HG02981 (cell line): ENCODE measurements at regions not wholly inside any gene's neighbourhood (a gene's known extent, or its start where the extent isn't known, plus 50 kb on each side); places are given as distances from the start of the nearest gene placed in this dataset.
"Not testable (repeated sequence)": the region's sequence is repeated elsewhere in the genome, so short reads cannot be mapped to it uniquely, and the experiment has no call there.

Experiments used
- ATAC-seq: cut with Tn5 transposase; IDR thresholded peaks from one replicate; pipeline ENCODE4 v1.9.1; 2021; ENCODE audit warnings: mild to moderate bottlenecking, moderate library complexity; ENCODE audit not compliant: unreplicated experiment

DNA sequence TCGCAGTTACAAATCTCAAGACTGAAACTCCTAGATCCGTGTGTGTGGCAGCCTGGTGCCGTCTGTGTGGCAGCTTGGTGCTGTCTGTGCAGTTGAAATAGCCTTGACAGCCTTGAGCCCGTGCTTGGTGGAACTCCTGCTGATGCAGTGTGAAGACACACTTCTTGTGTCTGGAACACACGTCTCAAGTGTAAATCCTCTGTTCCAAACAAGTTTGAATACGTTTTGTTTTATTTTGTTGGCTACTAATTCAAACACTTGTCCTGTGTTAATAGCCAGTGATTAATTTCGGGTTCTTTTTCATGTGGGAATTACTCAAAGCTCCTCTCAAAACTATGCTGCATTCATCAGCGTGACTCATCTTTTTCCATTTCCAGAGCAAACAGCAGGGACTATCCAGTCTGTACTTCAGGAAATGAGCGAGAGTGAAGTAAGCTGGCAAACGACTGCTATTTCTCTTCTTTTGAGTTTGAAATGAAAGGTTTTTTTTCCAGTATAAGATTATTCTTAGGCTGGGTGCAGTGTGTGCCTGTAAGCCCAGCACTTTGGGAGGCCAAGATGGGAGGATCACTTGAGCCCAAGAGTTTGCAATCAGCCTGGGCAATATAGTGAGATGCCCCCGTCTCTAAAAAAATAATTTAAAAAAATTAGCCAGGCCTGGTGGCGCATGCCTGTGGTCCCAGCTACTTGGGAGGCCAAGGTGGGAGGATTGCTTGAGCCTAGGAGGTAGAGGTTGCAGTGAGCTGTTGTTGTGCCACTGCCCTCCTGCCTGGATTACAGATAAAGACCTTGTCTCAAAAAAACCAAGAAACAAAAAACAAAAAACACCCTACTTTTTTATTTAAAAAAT, 152.9 kb downstream of the SPP2 start:
- no peak for ATAC-seq

DNA sequence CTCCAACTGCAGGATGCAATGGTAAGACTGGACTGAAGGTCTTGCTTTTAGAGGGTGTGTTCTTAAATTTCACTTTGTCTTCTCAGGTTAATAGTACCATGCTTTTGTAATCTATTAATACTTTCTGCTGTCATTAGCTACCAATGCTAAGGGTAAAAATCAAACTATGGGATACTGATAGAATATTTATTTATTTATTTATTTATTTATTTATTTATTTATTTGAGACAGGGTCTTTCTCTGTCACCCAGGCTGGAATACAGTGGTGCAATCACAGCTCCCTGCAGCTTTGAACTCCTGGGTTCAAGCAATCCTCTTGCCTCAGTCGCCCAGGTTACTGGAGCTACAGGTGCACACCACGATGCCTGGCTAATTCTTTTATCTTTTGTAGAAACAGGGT, 152.1 kb downstream of the SPP2 start:
- no peak for ATAC-seq

DNA sequence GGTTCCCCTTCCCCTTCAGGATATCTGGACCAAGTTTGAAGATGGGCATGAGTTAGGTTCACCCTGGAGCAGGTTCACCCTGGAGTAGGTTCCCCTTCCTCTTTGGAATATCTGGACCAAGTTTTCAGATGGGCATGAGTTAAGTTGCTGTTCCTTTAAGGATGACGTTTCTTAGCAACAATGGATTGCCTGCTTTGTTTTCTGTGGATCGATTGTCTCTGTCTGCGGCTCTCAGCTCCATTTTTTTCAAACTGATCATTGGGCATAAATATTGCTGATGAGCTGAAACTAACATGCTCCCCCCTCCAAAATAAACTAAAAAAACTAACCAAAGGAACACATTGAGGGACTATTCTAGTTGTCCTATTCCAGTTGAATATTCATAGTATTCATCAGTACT, 149.5 kb downstream of the SPP2 start:
- no peak for ATAC-seq

DNA sequence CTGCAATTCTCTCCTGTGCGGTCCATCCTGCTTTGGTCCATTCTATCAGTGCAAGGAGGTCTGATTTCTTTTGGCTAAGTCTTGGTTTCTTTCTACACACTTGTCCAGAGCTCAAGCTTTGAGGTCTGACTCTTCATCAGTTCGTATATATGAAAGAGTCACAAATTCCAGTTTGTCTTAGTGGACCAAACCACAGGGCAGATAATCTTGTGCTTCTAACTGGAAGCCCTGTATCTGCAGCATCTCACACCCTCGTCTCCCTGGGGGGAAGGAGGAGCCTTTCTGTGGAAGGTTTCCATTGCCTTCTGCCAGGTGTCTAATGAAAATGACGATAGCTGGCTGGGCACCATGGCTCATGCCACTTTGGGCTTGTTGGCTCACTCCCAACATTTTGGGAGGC, 148.5 kb downstream of the SPP2 start:
- ATAC-seq, result no peak

DNA sequence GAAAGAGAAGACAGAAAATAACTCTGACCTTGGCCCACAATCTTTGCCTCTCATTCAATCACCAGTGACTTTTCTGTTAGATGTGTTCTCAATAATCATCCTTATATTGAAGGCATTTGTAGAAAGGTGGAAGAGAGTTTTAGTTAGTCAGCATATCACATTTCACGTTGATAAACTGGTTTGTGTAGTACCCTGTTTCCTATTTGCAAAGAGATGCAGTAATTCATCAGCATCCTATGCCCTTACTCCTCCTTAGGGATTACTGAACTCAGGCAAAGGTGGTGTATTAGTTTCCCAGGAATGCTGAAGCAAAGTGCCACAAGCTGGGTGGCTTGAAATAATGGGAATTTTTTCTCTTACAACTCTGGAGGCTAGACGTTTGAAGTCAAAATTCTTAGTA, 145.0 kb downstream of the SPP2 start:
- ATAC-seq, result no peak

DNA sequence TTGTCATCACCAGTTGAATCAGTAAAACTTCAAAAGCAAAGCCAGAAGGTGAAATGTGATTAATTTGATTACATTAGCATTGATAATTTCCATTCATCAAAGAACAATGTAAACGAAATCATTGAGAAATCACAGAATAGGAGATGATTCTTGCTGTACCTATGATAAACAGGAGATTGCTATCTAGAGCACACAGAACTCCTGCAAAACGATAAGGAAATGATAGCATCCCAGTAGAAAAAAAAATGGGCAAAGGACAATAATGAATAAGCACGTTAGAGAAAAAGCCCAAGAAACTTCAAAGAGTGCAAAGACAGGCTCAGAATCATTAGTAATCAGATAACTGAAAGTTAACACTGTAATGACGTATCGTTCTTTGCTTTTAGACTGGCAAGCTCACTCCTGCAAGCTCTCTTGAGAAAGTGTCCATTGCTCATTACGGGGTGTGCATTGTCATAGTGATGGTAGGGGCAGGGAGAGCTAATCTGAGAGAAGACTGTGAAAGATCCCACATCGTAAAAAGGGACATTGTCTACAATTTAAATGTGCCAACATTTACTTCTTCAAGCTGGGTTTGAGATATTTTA, 143.6 kb downstream of the SPP2 start:
- no peak for ATAC-seq

DNA sequence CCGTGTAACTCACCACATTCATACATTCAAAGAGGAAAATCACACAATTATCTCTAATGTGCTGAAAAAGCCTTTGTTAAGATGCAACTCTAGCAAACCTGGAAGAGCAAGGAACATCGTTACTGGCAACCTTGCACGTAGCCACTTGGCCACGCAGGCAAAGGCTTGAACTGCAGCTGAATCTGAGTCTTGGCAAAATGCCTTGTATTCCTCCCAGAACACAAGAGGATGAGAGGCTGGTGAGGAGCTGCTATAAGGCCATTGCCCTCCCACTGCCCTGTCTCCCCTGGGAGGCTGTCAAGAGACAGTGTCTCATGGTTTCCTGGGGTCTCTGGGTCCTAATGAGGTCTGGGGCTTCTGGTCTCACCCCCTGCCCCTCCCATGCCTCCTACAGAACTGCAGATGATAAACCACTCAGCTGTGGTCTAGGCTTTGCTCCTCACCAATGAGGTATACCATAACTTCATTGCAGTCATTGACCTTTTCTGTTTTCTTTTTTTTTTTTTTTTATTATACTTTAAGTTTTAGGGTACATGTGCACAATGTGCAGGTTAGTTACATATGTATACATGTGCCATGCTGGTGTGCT, 141.4 kb downstream of the SPP2 start:
- ATAC-seq, result no peak

DNA sequence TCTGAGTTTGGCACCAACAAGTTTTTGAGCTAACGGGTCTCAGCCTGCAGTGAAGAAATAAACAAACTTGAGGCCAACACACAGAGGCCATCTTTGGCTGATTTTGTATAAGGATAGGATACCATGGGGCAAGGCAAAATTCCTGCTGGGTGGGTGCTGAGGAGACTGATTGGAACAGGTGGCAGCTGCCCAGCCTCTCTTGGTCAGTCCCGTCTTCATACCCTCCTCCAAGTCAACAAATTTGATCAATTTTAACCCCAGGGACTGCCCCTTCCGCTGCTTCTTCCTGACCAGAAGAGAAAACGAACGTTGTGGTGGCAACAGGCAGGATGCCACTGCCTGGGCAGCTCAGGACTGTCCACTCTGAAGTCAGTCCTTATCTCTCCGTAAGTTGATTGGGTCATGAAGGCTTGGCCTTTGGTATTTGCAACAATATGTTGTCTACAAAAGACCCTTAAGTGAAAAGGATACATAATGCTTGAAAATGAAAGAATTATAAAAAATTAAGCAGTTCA, 139.3 kb downstream of the SPP2 start:
- no peak for ATAC-seq

DNA sequence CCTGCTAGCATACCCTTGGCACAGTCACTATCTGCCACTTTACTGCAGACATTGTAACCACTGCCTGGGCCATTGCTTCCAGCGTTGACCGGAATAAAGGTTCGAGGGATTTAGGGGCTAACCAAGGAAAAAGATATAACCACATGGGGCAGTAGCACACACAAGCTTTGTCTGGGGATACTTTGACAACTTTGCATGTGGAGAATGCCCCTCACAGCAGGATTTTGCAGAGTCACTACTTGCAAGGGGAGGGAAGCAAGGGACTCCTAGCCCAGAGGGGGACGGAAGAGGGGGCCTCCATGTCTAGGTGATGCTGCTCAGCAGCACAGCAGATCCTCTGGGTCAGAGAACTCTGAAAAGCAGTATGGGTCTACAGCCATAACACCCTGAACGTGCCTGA, 138.7 kb downstream of the SPP2 start:
- no peak for ATAC-seq

DNA sequence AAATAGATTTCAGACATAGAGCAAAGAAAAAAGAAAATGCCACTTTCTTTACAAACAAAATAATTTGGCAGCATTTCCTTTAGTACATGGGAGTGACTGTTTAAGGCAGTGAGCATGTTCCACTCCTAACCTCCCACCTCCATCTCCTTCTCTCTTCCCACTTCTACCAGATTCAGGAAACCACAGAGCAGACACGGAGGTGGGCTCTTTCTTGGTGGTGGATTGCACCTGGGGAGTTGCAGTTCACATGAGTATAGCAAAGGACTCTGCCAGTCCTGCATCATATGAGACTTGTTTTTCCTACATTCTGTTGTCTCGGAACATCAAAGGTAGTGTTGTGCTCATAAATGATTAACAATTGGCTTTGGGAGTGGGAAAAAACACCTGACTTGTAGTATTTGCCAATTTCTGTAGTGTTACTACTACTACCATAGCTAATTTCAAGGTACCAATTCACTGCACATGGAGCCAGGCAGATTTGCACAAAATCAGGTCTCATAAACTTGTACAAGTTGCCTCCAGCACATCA, 137.2 kb downstream of the SPP2 start:
- ATAC-seq, result no peak

DNA sequence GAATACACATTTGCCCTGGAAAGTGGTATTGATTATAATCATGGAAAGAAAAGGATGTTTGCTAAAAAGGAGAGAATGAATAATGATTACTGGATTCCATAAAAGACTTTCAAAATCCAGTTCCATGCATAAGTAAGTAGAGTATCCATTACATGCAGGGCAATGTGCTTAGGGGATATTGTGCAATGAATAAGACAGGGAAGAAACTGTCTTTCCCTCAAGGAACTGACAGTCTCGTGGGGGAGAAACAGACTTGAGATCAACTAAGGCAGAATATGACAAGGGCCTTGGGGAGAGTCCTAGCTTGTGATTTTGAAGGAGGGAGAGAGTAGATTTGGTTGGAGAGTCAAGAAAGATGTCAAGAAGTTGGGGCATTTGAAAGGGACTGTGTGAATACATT, 130.6 kb downstream of the SPP2 start:
- no peak for ATAC-seq

DNA sequence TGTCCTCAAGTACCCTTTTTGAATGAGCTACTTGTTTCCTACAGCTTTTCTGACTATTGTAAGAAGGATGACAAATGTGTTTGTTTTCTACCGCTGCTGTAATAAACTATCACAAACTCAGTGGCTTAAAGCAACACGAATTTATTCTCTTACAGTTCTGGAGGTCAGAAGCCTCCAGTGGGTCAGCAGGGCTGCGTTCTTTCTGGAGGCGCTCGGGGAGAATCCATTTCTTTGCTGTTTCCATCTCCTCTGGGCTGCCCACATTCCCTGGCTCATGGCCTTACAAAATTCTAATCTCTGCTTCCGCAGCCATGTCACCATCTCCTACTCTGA, 128.5 kb downstream of the SPP2 start:
- no peak for ATAC-seq

DNA sequence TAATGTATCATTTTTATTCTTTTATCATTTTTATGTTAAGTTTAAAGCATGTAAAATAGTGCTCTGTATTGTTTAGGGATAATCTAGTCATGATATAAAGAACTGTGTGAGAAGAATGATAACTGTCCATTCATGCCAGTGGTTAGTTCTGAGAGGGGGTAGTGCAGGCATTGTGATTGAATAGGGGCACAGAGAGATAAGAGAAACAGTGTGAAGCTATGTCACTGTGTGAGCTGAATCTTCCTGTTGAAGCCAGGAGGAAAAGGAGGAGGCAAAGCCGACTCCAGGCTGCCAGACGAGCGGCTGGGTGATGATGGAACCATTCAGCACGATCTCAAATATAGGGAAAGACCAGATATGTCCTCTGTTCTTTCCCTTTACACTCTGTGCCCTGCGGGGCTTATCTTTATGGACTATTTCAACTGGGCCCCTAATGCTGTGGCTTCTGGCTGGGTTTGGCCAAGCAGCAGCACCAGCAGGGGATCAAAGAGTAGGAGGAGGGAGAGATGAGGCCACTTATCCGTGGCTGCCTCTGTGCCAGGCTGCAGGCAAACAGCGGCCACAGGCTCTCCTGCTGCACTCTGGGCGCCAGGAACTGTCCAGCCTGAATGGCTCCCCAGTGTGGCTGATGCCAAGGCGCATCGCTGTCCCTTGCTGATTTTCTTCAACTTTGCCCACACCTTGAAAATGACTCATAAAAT, 128.0 kb downstream of the SPP2 start:
- no peak for ATAC-seq

DNA sequence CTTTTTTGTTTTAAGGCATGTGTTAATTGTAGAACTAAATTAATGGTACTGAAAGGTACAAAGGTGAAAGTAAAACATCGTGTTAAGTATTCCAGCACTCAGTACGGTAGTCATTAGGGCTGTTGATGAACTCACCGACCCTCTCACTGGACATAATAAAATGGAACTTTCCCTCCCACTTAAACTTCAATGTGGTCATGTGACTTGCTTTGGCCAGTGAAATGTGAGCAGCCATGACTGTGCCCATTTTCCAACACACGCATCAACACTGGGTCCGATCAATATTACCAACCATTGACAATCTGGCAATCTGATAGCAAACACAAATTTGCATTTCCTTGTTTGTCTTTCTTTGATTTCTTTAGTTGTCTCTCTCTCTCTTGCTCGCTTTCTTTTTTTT, 125.1 kb downstream of the SPP2 start:
- ATAC-seq, result no peak

DNA sequence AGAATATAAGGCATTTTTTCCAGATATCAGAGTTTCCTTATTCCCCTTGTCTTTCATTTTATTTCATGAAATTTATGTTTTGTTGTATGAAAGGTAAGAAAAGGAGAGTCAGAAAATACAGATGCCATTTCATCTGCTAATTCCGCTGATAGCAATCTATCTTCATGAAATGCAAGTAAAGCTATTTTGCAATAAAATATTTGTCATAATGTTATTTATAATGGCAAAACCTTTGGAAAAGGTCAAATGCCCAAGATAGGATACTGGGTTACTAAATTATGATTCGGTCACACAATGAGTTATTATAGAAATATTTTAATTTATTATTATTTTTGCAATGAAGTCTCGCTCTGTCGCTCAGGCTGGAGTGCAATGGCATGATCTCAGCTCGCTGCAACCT, 124.2 kb downstream of the SPP2 start:
- ATAC-seq, result no peak

DNA sequence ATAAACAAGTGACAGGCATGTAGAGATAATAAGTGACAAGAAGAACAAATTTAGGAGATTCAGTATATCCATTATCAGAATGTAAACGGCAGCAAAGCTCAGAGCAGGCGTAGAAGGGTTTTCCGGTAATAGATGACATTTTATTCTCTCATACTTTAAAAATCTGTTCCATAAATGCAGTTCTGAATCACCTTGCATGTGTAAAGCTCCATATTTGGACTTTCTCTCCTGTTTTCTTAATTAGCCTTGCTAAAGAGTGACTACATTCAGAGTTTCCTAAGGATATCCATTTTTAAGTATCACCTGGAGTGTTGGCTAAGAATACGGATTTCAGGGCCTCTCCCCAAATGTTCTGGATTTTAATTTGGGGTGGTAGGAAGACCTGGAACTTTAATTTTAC, 122.0 kb downstream of the SPP2 start:
- no peak for ATAC-seq

DNA sequence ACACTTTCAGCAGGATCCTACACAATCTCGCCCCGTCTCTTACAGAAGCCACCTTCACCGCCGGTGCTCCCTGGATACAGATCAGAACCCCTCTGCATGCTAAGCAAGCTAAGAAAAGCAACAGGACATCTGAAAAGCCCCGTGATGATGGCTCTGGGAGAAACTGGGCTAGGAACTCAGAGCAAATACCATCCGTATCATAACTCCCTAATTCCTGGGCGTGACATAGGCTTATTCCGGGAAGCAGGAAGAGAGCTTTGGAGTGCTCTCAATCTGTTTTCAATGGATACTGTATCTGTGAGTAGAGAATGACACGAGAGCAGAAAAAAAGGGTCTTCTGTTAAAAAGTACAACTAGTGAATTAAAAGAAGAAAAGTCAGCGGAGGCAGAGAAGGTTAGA, 121.6 kb downstream of the SPP2 start:
- no peak for ATAC-seq

DNA sequence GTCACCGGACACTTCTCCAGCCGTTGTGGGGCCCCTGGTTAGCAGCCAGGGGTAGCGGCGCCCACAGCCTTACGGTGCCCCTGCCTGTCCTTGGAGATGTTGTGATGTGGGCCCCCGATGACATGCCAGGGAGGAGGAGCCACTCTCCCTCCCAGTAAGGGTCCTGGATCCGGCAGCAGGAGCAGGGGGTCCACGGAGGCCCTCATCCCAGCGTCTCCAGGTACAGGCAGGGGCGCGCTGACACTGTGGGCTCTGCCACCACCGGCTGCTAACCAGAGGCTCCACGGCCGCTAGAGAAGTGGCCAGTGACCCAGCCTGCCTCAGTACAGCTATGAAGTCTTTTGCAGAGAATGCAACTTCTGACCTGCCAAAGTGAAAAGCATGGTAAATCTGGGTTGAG, 121.2 kb downstream of the SPP2 start:
- no peak for ATAC-seq

DNA sequence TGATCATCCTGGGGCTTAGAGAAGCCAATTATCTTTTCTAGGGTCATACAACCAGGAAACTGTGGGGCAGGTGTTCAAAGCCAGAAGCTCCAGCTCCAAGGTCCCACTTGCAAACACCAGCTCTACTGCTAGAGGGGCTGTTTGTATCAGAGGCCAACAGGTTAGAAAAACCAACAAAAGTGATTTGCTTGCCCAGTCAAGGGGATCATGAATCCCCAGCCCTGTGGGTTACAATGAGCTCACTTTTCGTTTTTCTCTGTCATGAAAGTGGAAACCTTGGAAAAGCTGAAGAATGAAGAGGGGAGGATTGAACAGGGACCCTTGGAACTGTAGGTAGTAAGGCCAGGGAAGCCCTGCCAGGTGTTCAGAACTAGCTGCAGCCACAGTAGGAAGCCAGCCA, 119.2 kb downstream of the SPP2 start:
- ATAC-seq, result no peak

DNA sequence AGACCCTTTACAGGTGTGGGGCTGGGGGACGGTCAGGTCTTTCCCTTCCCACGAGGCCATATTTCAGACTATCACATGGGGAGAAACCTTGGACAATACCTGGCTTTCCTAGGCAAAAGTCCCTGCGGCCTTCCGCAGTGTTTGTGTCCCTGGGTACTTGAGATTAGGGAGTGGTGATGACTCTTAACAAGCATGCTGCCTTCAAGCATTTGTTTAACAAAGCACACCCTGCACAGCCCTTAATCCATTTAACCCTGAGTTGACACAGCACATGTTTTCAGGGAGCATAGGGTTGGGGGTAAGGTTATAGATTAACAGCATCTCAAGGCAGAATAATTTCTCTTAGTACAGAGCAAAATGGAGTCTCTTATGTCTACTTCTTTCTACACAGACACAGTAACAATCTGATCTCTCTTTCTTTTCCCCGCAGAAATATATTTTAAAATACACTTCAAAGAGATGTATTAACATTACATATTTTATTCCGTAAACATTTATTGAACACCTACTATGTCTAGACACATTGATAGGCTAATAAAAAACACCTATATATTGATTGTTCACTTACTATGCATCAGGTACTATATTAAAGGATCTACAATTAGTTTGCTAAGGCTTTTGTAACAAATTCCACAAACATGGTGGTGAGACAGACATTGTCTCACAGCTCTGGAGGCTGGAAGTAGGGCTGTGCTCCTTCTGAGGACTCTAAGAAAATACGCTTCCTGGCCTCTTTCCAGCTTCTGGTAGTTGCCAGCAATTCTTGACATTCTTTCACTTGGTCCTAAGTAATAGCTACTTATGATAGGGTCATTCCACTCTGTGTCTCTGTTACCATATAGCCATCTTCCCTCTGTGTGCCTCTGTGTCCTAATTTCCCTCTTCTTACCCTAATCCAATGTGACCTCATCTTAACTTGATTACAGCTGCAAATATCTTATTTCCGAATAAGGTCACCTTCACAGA, 118.4 kb downstream of the SPP2 start:
- not testable (repeated sequence) for ATAC-seq
